ENCODE measurements at regions not wholly inside any gene's neighbourhood (a gene's known extent, or its start where the extent isn't known, plus 50 kb on each side); places are given as distances from the start of the nearest gene placed in this dataset.
"Not testable (repeated sequence)": the region's sequence is repeated elsewhere in the genome, so short reads cannot be mapped to it uniquely, and the experiment has no call there.

DNA sequence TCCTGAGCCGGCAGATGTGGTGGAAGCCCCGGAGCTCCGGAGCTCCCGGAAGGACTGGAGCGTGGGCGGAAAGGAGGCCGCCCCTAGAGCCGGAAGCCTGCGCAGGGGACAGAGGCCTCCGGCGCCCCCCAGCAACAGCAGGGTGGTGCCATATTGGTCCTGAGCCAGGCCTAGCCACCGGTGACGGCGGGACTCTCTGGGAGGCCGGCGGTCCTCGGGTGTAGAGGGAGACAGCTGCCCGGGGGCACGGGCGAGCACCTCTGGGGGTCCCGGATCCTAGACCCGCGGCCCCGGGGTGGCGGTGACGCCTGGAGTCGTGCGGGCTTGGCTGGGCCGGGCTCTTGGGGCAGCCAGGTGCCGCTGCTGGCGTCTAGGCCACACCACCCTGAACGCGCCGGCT is 1472.2 kb downstream of the FOXD4L5 start:
- H3K36me3 ChIP-seq; intact Hi-C loops (cut with DNase I); H3K27ac ChIP-seq (replicated peaks in 1 of 4); DNase-seq (ENCODE audit: extremely low spot score); H3K4me1 ChIP-seq: not testable (repeated sequence)
- WGBS = 49% methylated on average over 24 of the region's 34 CpGs
- peak overlapping the region in 1 of 4 donors; percentile 22 for H3K4me3 ChIP-seq
- H3K9me3 ChIP-seq = peaks cover 0 to 23% (median 6%) of the 10 kb centered on the region in 4 donors
- peaks cover 0 to 42% (median 3%) of the 10 kb centered on the region in 4 donors for H3K27me3 ChIP-seq

- H3K9me3 ChIP-seq; H3K36me3 ChIP-seq; intact Hi-C loops (cut with DNase I); H3K4me3 ChIP-seq; H3K4me1 ChIP-seq; H3K27me3 ChIP-seq; H3K27ac ChIP-seq (replicated peaks in 1 of 4); DNase-seq (ENCODE audit: extremely low spot score): not testable (repeated sequence)
- 50% methylated on average over 5 of the region's 5 CpGs for WGBS
These were observed 1480.8 kb downstream of the FOXD4L5 start for GRCh38 chr9:63804205-63804604.

DNA sequence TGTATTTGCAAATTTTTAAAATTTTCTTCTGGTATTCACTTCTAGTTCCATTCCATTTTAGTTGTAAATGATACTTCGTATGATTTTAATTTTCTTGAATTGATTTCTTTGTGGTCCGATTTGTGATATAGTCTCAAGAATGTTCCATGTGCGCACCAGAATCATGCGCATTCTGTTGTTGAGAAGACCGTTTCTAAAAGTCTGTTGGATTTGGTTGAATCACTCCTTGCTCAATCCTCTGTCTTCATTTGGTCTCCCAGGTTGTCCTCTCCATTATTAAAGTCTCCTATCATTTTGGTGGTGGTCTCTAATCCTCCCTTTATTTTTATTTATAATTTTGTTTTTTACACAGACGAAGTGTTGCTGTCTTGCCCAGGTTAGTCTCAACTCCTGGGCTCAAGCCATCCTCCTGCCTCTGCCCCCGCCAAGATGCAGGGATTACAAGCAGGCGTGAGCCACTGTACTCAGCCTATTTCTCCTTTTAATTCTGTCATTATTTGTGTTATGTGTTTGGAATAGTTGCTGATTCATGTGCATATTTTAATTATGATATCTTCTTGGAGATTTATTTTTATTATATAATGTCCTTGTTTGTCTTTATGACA is 1490.8 kb downstream of the FOXD4L5 start:
- H3K4me1 ChIP-seq; H3K4me3 ChIP-seq; H3K9me3 ChIP-seq; intact Hi-C loops (cut with DNase I); H3K36me3 ChIP-seq; H3K27ac ChIP-seq (replicated peaks in 1 of 4); DNase-seq (ENCODE audit: extremely low spot score); H3K27me3 ChIP-seq: not testable (repeated sequence)
- WGBS = 64% methylated on average over 8 of the region's 8 CpGs

- H3K27me3 ChIP-seq; H3K36me3 ChIP-seq; DNase-seq (ENCODE audit: extremely low spot score); H3K4me3 ChIP-seq; H3K9me3 ChIP-seq; H3K27ac ChIP-seq (replicated peaks in 1 of 4); H3K4me1 ChIP-seq; intact Hi-C loops (cut with DNase I): not testable (repeated sequence)
- WGBS = 15% methylated on average over 3 of the region's 3 CpGs
These were observed 1497.6 kb downstream of the FOXD4L5 start for GRCh38 chr9:63787454-63787853.

DNA sequence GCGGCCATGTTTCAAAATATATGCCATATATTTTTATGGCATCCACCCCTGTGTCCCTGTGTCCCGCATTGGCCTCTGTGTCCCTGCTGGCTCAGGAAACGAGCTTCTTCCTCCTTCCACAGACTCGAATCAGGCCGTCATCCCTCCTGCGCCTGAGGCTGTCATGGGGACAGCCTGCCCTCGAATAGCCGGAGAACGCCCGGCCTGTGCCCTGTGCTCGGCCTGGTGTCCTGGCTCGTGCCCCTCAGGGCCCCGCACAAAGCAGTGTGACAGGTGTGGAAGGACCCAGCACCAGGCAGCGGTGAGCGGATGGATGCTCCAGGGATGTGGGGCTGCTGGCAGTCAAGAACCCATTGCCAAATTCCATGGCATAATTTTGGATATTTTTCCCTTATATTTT is 1500.0 kb downstream of the FOXD4L5 start:
- 85% methylated on average over 4 of the region's 15 CpGs for WGBS
- H3K27ac ChIP-seq (replicated peaks in 1 of 4); H3K4me1 ChIP-seq; H3K4me3 ChIP-seq; H3K27me3 ChIP-seq; H3K9me3 ChIP-seq; intact Hi-C loops (cut with DNase I); DNase-seq (ENCODE audit: extremely low spot score); H3K36me3 ChIP-seq: not testable (repeated sequence)

DNA sequence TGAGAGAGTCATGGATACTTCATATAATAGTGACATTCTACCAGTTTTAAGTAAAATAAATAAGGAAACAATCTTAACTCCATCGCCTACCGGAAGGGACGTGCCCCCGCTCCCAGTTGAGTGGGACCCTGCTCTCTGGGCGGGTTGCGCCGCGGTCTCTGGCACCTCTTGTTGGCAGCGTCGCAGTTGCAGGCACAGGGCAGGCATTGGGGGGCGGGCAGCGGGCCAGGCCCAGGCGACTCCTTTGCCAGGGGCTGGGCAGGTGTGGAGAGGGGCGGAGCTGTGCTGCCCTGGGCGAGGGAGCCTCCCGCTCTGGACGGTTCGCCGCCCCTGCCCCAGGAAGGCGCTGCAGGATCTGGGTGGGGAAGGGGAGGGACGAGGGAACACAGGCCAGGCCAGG is 1500.6 kb downstream of the FOXD4L5 start:
- WGBS = 70% methylated on average over 10 of the region's 21 CpGs
- H3K27me3 ChIP-seq; H3K9me3 ChIP-seq; H3K4me1 ChIP-seq; DNase-seq (ENCODE audit: extremely low spot score); H3K36me3 ChIP-seq; intact Hi-C loops (cut with DNase I); H3K4me3 ChIP-seq; H3K27ac ChIP-seq (replicated peaks in 1 of 4): not testable (repeated sequence)

GRCh38 chr9:63781817-63782439 is 1503.1 kb downstream of the FOXD4L5 start:
- H3K9me3 ChIP-seq; H3K4me3 ChIP-seq; H3K4me1 ChIP-seq; intact Hi-C loops (cut with DNase I); DNase-seq (ENCODE audit: extremely low spot score); H3K27me3 ChIP-seq; H3K27ac ChIP-seq (replicated peaks in 1 of 4); H3K36me3 ChIP-seq: not testable (repeated sequence)
- WGBS = 32% methylated on average over 9 of the region's 33 CpGs

DNA sequence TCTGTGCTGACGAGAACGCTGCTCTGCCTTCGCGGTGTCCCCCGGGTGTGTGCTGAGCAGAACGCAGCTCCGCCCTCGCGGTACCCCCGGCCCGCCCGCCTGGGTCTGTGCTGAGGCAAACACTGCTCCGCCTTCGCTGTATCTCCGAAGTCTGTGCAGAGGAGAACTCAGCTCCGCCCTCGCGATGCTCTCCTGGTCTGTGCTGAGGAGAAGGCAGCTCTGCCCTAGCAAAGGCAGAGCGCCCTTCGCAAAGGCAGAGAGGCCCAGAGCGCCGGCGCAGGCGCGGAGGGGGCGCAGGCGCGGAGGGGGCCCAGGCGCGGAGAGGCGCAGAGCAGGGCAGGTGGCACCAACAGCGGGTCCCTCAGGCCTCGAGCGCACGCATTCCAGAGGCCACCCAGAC is 1503.6 kb downstream of the FOXD4L5 start:
- H3K27ac ChIP-seq (replicated peaks in 1 of 4); H3K9me3 ChIP-seq; H3K4me1 ChIP-seq; H3K4me3 ChIP-seq; H3K27me3 ChIP-seq; intact Hi-C loops (cut with DNase I); H3K36me3 ChIP-seq; DNase-seq (ENCODE audit: extremely low spot score): not testable (repeated sequence)
- WGBS = 37% methylated on average over 31 of the region's 35 CpGs

GRCh38 chr9:63776220-63776619 is 1508.8 kb downstream of the FOXD4L5 start:
- intact Hi-C loops (cut with DNase I); DNase-seq (ENCODE audit: extremely low spot score); H3K4me3 ChIP-seq; H3K27me3 ChIP-seq; H3K4me1 ChIP-seq; H3K9me3 ChIP-seq; H3K36me3 ChIP-seq; H3K27ac ChIP-seq (replicated peaks in 1 of 4): not testable (repeated sequence)
- 61% methylated on average over 2 of the region's 7 CpGs for WGBS

DNA sequence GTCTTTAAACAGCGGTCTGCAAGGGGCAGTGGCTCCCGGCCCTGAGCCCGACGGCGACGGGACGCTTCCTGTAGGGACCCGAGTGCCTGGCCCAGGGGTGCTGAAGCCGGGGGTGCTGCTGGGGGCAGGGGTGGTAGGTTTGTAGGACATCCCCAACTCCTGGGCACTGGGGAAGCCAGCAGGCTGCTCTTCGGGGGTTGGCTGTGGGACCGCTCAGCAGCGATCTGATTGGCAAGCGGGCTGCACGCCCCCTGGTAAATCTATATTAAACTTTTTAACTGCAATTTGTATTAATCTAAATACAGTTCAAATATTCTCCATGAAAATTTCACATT is 1510.0 kb downstream of the FOXD4L5 start:
- DNase-seq (ENCODE audit: extremely low spot score); H3K27ac ChIP-seq (replicated peaks in 1 of 4); H3K36me3 ChIP-seq; H3K4me3 ChIP-seq; H3K9me3 ChIP-seq; H3K27me3 ChIP-seq; H3K4me1 ChIP-seq; intact Hi-C loops (cut with DNase I): not testable (repeated sequence)
- 90% methylated on average over 7 of the region's 14 CpGs for WGBS

- intact Hi-C loops (cut with DNase I); H3K9me3 ChIP-seq; H3K36me3 ChIP-seq; H3K4me3 ChIP-seq; H3K27me3 ChIP-seq; DNase-seq (ENCODE audit: extremely low spot score); H3K27ac ChIP-seq (replicated peaks in 1 of 4); H3K4me1 ChIP-seq: not testable (repeated sequence)
- WGBS = no CpG with 5 or more reads among the region's 15 CpGs
These were observed 1510.5 kb downstream of the FOXD4L5 start for GRCh38 chr9:63774369-63775091.

- H3K27me3 ChIP-seq; H3K27ac ChIP-seq (replicated peaks in 1 of 4); H3K9me3 ChIP-seq; H3K36me3 ChIP-seq; DNase-seq (ENCODE audit: extremely low spot score); H3K4me1 ChIP-seq; intact Hi-C loops (cut with DNase I); H3K4me3 ChIP-seq: not testable (repeated sequence)
- WGBS = 78% methylated on average over 9 of the region's 13 CpGs
These were observed 1522.8 kb downstream of the FOXD4L5 start for GRCh38 chr9:63762230-63762629.

GRCh38 chr9:63729021-63729420 is 1556.0 kb downstream of the FOXD4L5 start:
- DNase-seq (ENCODE audit: extremely low spot score); intact Hi-C loops (cut with DNase I); H3K4me3 ChIP-seq; H3K9me3 ChIP-seq; H3K4me1 ChIP-seq; H3K36me3 ChIP-seq; H3K27me3 ChIP-seq; H3K27ac ChIP-seq (replicated peaks in 1 of 4): not testable (repeated sequence)
- 63% methylated on average over 4 of the region's 4 CpGs for WGBS

All from esophagus muscularis mucosa (tissue), 4 donors.